ENCODE measurements at regions not wholly inside any gene's neighbourhood (a gene's known extent, or its start where the extent isn't known, plus 50 kb on each side); places are given as distances from the start of the nearest gene placed in this dataset.

GRCh38 chrX:9383655-9384054 lies 81.2 kb upstream of the TBL1X start:
- TF ChIP-seq CTCF (IDR thresholded peaks at IDR 0.05) (no peak), EP300 (IDR thresholded peaks at IDR 0.05) (no peak)
